HG03442 (cell line): ENCODE measurements at regions not wholly inside any gene's neighbourhood (a gene's known extent, or its start where the extent isn't known, plus 50 kb on each side); places are given as distances from the start of the nearest gene placed in this dataset.

ENCODE experiments used
- ATAC-seq: cut with Tn5 transposase; IDR thresholded peaks from one replicate; pipeline ENCODE4 v1.9.1; 2021; ENCODE audit warnings: mild to moderate bottlenecking, moderate library complexity; ENCODE audit not compliant: unreplicated experiment

DNA sequence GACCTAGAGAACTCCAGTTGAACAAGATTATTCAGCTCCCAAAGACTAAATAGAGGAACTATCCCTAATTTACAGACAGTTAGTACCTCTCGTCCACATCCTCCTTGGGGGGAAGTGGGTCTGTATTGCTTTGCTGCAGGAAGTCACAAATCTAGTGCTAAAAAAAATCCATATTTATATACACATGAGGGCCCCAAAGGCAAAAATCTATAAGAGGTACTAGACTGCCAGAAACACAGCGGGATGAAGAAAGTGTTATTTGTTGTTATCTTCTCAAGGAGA, 190.1 kb downstream of the TTC8 start:
- no peak for ATAC-seq

DNA sequence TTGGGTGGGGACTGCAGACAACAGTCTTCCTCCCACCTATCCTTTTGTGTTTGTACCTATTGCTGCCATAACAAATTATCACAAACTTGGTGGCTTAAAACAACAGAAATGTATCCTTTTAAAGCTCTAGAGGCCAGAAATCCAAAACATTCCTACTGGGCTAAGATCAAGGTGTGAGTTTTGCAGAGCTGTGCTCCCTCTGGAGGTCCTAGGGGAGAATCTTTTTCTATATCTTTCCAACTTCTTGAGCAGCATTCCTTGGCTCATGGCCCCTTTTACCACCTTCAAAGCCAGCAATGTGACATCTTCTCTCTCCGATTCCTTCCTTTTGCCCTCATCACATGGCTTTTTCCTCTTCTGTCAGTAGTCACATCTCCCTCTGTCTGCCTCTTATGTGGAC, 190.6 kb downstream of the TTC8 start:
- ATAC-seq = no peak

DNA sequence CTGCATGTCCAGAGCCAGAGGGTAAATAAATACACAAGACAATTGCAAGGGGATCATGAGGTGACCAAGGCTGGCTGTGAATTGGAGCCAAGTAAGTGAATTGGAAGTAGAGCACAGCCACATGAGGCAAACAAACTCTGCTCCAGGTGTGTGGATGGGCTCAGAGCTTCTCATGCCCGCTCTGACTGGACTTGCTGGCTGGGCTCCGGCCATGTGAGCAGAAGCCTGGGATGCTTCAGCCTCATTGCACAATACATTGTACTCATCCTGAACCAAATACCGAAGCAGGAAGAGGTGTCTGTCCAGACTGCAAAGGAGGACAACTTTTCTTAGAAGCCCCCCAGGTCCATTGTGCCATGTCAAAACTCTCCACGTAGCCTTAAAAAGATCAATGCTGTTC, 193.0 kb downstream of the TTC8 start:
- no peak for ATAC-seq

DNA sequence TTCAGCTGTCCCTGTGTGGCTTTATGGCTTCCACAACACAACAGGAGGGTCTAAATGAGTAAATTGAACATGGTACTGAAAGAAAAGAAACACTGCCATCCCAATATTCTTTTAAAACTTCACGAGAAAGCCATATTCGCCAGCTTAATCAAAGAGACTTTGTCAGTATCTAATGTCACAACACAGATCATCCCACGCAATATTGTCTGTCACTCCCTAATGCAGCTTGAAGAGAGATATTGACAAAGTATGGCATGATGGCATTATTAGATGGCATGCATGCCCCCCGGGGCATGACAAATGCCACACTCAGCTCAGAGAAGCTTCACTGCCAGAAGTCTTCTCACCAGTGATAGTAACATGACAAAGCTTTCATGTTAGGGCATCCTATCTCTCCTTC, 197.8 kb downstream of the TTC8 start:
- no peak for ATAC-seq

- ATAC-seq = no peak
Observed at GRCh38 chr14:89024691-89025090, 200.2 kb downstream of the TTC8 start.

GRCh38 chr14:89025561-89026236, 201.2 kb downstream of the TTC8 start:
- no peak for ATAC-seq

DNA sequence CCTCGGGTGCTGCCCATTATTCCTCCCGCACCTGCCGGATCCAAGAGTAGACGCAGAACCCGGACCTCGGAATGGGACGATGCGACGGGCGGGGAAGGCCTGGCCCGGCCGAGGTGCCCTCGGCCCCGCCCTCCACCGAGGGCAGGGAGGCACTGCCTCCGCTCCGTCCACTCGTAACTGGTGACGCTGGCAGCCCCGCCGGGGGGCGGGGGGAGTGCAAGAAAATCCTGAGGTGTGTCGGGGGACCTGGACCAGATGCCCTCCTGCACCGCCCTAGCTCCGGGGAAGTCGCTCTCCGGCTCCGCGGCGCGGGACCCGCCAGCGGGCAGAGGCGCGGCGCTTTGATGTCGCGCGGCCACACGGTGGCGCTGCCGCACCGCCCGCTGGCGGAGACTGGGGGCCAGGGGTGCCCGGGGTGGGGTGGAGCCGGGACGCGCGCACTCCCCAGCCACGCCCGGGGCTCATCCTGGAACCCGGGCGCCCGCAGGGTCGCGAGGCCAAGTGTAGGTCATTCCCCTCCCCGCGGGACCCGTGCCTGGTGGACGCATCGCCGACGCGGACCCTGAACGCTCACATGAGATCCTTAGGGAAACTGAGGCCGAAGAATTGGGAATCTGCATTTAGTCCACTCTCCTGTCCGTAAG, 202.8 kb downstream of the TTC8 start:
- peak; percentile 82 for ATAC-seq

DNA sequence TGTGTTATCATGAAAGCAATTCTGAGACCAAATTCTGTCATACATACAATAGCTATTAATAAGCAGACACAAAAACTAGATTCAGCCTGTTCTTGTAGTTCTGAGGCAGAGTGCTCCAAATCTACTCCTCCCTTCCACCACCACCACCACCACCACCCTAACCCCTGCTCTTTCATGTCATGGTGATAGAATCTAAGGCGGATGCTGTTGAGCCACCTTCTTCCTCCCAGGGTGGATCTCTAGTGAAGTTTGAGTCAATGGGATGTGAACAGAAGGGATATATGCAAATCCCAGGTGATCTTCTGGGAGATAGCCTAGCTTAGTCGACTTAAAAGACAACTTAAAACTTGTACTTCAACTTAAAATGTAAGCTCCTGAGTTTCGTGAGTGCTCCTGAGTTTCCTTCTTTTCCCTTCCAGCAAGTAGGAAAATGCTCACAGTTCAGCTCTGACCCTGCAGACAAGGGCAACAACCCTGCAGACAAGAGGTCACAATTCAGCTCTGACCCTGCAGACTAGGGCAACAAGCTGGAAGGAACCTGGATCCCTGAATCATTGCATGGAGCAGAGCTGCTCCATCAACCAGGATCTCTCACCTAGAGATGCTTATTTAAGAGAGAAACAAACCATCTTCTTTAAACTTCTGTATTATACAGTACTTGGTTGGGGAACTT, 204.1 kb downstream of the TTC8 start:
- no peak for ATAC-seq

DNA sequence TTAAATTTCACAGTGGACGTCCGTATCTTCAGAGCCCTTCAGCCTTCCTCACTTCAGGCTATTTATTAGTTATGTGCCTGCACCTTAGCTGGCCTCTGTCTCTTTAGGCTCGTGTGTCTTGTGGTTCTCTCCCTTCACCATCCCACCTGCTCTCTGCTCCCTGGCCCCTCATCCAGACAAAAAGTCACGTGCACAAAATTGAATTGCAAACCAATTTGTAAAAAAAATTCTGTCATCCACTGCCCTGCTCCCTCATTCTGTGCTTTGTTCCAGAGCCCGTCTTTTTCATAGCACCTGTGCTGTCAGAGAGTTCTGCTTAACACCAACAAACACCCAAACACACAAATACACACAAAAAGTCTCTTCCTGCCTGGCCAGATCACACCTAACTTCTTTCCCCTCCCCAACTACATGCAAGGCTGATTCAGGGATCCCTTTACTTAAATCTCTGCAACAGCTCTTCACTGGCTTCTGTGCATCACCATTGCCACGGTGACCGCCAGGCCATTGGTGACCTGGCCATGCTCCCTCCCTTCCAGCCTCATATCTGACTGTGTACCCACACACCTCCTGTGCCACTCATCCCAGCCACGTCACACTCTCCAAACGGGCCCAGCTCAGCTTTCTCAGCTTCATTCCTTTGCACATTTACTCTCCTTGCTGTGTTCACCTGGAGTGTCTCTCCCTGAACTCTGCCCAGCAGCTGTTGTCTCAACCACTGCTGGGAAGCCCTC, 205.7 kb downstream of the TTC8 start:
- no peak for ATAC-seq

DNA sequence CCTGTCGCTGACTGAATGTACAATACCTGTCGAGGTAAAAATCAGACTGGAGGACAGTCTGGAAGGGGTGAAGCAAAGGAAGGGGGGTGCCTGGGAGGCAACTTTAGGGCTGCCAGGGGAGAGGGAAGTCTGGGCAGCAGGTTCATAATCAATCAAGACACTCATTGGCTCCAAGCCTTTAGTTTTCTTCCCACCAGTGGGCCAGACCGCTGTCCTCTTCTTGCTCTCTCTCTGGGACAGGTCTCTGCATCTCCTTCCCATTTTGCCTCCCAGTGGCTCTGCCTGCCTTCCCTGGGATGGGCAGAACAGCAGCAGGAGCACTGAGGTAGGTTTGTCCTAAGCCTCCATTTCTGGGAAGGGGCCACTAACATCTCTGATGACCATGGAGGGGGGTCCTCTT, 206.5 kb downstream of the TTC8 start:
- no peak for ATAC-seq

GRCh38 chr14:89032086-89032649, 207.7 kb downstream of the TTC8 start:
- no peak for ATAC-seq

GRCh38 chr14:89033756-89034155, 209.3 kb downstream of the TTC8 start:
- ATAC-seq = no peak

DNA sequence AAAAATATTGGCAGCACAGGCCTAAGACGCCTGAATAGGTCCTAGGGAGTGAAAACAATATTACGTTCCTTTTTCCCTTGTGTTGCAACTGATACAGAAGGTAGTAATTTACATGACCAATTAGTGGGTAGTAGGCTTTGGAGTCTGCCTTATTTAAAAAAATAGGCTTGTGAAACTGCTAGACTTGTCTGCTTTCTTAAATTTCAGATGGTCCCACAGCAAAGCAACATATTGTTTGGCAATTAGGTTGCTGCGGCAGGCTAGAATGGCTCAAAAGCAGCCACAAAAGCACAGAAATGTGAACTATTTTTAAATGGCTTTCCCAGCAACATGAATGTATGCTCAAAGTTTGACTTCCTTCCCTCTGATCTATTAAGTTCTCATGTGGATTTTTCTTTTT, 211.9 kb downstream of the TTC8 start:
- ATAC-seq = no peak

DNA sequence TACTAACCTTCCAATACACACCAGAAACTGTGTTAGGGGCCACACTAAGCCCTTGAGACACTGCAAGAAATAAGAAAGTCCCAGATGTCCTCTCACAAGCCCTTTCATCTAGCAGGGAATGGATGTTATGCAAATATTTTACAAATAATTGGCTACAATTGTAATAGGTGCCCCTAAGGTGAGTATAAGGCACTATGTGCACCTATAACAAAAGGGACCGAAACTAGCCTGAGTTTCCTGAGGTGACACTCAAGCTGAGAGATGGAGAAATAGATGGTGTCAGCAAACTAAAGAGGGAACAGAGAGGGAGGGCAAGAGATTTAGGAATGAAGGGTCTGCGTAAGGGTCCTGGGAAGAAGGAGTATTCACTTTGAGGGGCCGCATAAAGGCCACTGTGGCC, 212.6 kb downstream of the TTC8 start:
- no peak for ATAC-seq

GRCh38 chr14:89040080-89040459, 215.6 kb downstream of the TTC8 start:
- ATAC-seq = peak; percentile 24

- ATAC-seq = peak; percentile 75
Observed at GRCh38 chr14:89040460-89041256, 216.2 kb downstream of the TTC8 start.

- no peak for ATAC-seq
Observed at GRCh38 chr14:89041257-89041582, 216.8 kb downstream of the TTC8 start.

GRCh38 chr14:89042021-89042420, 217.6 kb downstream of the TTC8 start:
- no peak for ATAC-seq

- no peak for ATAC-seq
Observed at GRCh38 chr14:89053303-89053702, 228.9 kb downstream of the TTC8 start.

DNA sequence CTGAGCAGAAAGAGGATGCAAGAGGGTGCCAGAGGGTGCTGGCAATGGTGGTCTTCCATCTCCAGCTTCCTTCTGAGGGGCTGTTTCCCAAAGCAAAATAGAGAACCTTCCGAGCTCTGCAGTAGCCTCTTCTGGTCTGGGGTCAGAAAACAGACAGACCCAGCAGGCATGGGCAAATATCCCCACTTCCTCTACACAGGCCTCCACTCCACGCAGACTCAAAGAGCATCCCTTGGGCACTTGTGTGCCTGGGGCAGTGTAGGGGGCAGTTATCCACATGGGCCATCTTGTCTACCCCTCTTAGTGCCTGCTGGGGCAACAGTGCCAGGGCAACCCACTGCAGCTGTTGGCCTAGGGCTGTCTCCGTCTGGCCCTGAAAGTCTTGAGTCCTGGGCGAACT, 231.9 kb downstream of the TTC8 start:
- ATAC-seq = no peak

- no peak for ATAC-seq
Observed at GRCh38 chr14:89058697-89059096, 234.2 kb downstream of the TTC8 start.
